ENCODE measurements at regions not wholly inside any gene's neighbourhood (a gene's known extent, or its start where the extent isn't known, plus 50 kb on each side); places are given as distances from the start of the nearest gene placed in this dataset.
A peak's percentile ranks its signal among the peaks of the same experiment; 100 is the strongest.

DNA sequence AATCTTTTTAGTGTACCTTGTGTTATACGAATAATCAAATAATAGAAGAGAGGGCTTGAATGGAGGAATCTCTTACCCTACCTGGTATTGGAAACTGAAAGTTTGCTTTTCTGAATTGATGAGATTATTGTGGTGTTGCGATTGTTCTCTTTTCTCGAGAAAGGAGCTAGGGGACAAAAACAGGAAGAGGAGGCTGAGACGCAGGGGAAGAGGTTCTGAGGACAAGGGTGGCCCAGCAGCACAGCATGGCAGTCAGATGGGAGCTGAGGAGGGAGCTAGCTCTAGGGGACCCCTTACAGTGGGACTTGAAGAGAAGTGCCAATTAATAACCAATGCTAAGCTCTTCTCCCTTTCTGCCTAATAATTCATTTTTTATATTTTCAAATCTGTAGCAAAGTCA lies 183.3 kb upstream of the DMAC1 start:
- H3K9me2 ChIP-seq (ENCODE audit: insufficient read depth, low read length), result no peaks in the 10 kb centered on the region
- H3K4me2 ChIP-seq (ENCODE audit: low read length), result no peak overlapping the region
- H3K9ac ChIP-seq (ENCODE audit: low read length), result no peak overlapping the region
- TF ChIP-seq TAF1 (IDR thresholded peaks at IDR 0.05; ENCODE audit: low read depth) (no peak), EZH2 (IDR thresholded peaks at IDR 0.05; ENCODE audit: borderline replicate concordance, insufficient read depth, low read length, poor library complexity, severe bottlenecking) (no peak), REST (IDR thresholded peaks at IDR 0.05; ENCODE audit: borderline replicate concordance) (no peak), EP300 (conservative IDR thresholded peaks at IDR 0.05; ENCODE audit: poor library complexity, severe bottlenecking) (no peak), SMC3 (conservative IDR thresholded peaks at IDR 0.05; ENCODE audit: poor library complexity) (no peak), RAD21 (conservative IDR thresholded peaks at IDR 0.05) (no peak), POLR2AphosphoS5 (IDR thresholded peaks at IDR 0.05) (no peak), MXI1 (conservative IDR thresholded peaks at IDR 0.05; ENCODE audit: poor library complexity, severe bottlenecking) (no peak)
- TF ChIP-seq, protein P1, sequence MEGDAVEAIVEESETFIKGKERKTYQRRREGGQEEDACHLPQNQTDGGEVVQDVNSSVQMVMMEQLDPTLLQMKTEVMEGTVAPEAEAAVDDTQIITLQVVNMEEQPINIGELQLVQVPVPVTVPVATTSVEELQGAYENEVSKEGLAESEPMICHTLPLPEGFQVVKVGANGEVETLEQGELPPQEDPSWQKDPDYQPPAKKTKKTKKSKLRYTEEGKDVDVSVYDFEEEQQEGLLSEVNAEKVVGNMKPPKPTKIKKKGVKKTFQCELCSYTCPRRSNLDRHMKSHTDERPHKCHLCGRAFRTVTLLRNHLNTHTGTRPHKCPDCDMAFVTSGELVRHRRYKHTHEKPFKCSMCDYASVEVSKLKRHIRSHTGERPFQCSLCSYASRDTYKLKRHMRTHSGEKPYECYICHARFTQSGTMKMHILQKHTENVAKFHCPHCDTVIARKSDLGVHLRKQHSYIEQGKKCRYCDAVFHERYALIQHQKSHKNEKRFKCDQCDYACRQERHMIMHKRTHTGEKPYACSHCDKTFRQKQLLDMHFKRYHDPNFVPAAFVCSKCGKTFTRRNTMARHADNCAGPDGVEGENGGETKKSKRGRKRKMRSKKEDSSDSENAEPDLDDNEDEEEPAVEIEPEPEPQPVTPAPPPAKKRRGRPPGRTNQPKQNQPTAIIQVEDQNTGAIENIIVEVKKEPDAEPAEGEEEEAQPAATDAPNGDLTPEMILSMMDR (IDR thresholded peaks at IDR 0.05; ENCODE audit: poor library complexity, severe bottlenecking), result no peak
- no peak overlapping the region for H3K4me3 ChIP-seq (ENCODE audit: low read length)
- H3K36me3 ChIP-seq (ENCODE audit: insufficient read depth, low read length), result no peaks in the 10 kb centered on the region
- no peak overlapping the region for H3K27ac ChIP-seq (ENCODE audit: low read length)
- H3K79me2 ChIP-seq (replicated peaks; ENCODE audit: insufficient read depth, low read length), result no peaks in the 10 kb centered on the region
- no peaks in the 10 kb centered on the region for H4K20me1 ChIP-seq (ENCODE audit: insufficient read depth)
- no peaks in the 10 kb centered on the region for H3K27me3 ChIP-seq (ENCODE audit: insufficient read depth, low read depth, low read length)
- H2AFZ ChIP-seq (ENCODE audit: low read depth, low read length), result peak overlapping the region; percentile 3
- H3K9me3 ChIP-seq (ENCODE audit: low read length), result no peaks in the 10 kb centered on the region
- H3F3A ChIP-seq (ENCODE audit: insufficient read depth, low read length, poor library complexity, severe bottlenecking), result no peaks in the 10 kb centered on the region

- Histone ChIP-seq H3K4me3 (ENCODE audit: low read length) (no peak overlapping the region), H4K20me1 (ENCODE audit: insufficient read depth) (no peaks in the 10 kb centered on the region), H3K9me2 (ENCODE audit: insufficient read depth, low read length) (no peaks in the 10 kb centered on the region), H3K9ac (ENCODE audit: low read length) (no peak overlapping the region), H3F3A (ENCODE audit: insufficient read depth, low read length, poor library complexity, severe bottlenecking) (no peaks in the 10 kb centered on the region), H3K9me3 (ENCODE audit: low read length) (no peaks in the 10 kb centered on the region), H3K36me3 (ENCODE audit: insufficient read depth, low read length) (no peaks in the 10 kb centered on the region), H3K27ac (ENCODE audit: low read length) (no peak overlapping the region), H3K4me2 (ENCODE audit: low read length) (no peak overlapping the region), H3K79me2 (replicated peaks; ENCODE audit: insufficient read depth, low read length) (no peaks in the 10 kb centered on the region), H3K27me3 (ENCODE audit: insufficient read depth, low read depth, low read length) (no peaks in the 10 kb centered on the region), H2AFZ (ENCODE audit: low read depth, low read length) (no peak overlapping the region)
- TF ChIP-seq RAD21 (conservative IDR thresholded peaks at IDR 0.05), result no peak
These were observed 181.2 kb upstream of the DMAC1 start for GRCh38 chr9:7980691-7981289.

GRCh38 chr9:7980041-7980440 lies 180.5 kb upstream of the DMAC1 start:
- no peaks in the 10 kb centered on the region for H3K27me3 ChIP-seq (ENCODE audit: insufficient read depth, low read depth, low read length)
- no peaks in the 10 kb centered on the region for H4K20me1 ChIP-seq (ENCODE audit: insufficient read depth)
- no peaks in the 10 kb centered on the region for H3K36me3 ChIP-seq (ENCODE audit: insufficient read depth, low read length)
- no peak overlapping the region for H2AFZ ChIP-seq (ENCODE audit: low read depth, low read length)
- H3K79me2 ChIP-seq (replicated peaks; ENCODE audit: insufficient read depth, low read length), result no peaks in the 10 kb centered on the region
- no peak overlapping the region for H3K27ac ChIP-seq (ENCODE audit: low read length)
- H3K9ac ChIP-seq (ENCODE audit: low read length), result no peak overlapping the region
- H3K4me3 ChIP-seq (ENCODE audit: low read length), result no peak overlapping the region
- H3K9me3 ChIP-seq (ENCODE audit: low read length), result no peaks in the 10 kb centered on the region
- TF ChIP-seq POLR2AphosphoS5 (IDR thresholded peaks at IDR 0.05) (no peak), TAF1 (IDR thresholded peaks at IDR 0.05; ENCODE audit: low read depth) (no peak), RAD21 (conservative IDR thresholded peaks at IDR 0.05) (no peak), REST (IDR thresholded peaks at IDR 0.05; ENCODE audit: borderline replicate concordance) (no peak), EZH2 (IDR thresholded peaks at IDR 0.05; ENCODE audit: borderline replicate concordance, insufficient read depth, low read length, poor library complexity, severe bottlenecking) (no peak)
- TF ChIP-seq, protein P1 (IDR thresholded peaks at IDR 0.05; ENCODE audit: poor library complexity, severe bottlenecking), result no peak
- H3F3A ChIP-seq (ENCODE audit: insufficient read depth, low read length, poor library complexity, severe bottlenecking), result no peaks in the 10 kb centered on the region
- H3K4me2 ChIP-seq (ENCODE audit: low read length), result no peak overlapping the region
- no peaks in the 10 kb centered on the region for H3K9me2 ChIP-seq (ENCODE audit: insufficient read depth, low read length)
